KOPT-K1 (cell line): ENCODE measurements at regions not wholly inside any gene's neighbourhood (a gene's known extent, or its start where the extent isn't known, plus 50 kb on each side); places are given as distances from the start of the nearest gene placed in this dataset.

Experiments
- H3K27ac ChIP-seq: fragments of 200-600 bp; sonication (generic); 2 replicates; pipeline ENCODE4 v1.5.1; 2016; ENCODE audit warnings: antibody characterized with exemption, mild to moderate bottlenecking, low read depth, low read length; ENCODE audit not compliant: poor library complexity, severe bottlenecking
- H3K36me3 ChIP-seq: fragments of 200-600 bp; sonication (generic); 2 replicates; pipeline ENCODE4 v1.5.1; 2017; ENCODE audit warnings: antibody characterized with exemption, mild to moderate bottlenecking, low read length, moderate library complexity; ENCODE audit not compliant: insufficient read depth
- H3K9me3 ChIP-seq: fragments of 200-600 bp; sonication (generic); 2 replicates; pipeline ENCODE4 v1.5.1; 2017; ENCODE audit warnings: antibody characterized with exemption, low read length, mild to moderate bottlenecking; ENCODE audit not compliant: insufficient read depth, poor library complexity, severe bottlenecking

DNA sequence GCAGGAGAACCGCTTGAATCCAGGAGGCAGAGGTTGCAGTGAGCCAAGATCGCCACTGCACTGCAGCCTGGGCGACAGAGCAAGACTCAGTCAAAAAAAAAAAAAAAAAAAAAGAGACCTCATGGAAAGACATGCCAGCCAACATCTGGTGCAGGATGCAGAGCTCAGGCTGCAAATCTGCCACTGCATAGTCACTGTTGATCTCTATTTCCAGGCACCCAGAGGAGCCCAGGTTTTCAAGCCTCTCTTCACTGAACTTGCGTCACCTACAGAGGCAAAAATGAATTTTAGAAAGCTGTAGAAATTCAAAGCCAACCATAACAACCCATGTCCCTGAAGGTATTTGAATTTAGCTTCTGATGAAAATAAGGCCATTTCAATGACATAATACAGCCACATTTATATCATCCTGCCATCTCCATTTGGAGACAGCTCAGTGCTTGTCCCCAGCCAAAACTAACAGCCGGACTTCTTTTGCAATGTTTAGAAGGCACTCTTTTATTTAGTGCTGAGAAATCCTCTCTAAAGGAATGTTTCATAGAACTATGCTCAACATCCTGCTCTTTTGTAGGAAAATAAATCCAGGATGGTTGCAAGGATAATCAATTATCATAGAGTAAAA, 113.3 kb downstream of the SNX18 start:
- Histone ChIP-seq H3K36me3 (no peaks in the 10 kb centered on the region), H3K9me3 (no peaks in the 10 kb centered on the region), H3K27ac (no peak overlapping the region)

- H3K9me3 ChIP-seq = no peaks in the 10 kb centered on the region
- no peaks in the 10 kb centered on the region for H3K36me3 ChIP-seq
- H3K27ac ChIP-seq = no peak overlapping the region
Observed at GRCh38 chr5:54629115-54629514, 111.6 kb downstream of the SNX18 start.

DNA sequence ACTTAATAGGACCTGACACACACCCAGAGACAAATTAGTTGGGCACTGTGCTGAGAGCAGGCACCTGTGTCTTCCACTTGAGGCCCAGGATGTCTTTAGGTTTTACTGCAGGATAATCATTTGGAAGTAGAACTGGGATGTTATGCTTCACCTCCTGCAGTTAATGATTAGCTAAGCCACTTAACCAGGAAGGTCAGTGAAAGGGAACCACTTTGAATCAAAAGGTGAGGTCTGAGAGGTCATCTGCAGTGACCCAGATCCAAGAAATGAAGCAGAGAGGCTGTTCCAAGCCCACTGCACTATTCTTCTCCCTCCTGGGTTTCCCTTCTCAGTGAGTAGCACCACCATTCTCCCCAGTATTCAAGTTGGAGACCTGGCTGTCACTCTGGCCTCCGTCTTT, 110.5 kb downstream of the SNX18 start:
- Histone ChIP-seq H3K9me3 (no peaks in the 10 kb centered on the region), H3K27ac (no peak overlapping the region), H3K36me3 (no peaks in the 10 kb centered on the region)

DNA sequence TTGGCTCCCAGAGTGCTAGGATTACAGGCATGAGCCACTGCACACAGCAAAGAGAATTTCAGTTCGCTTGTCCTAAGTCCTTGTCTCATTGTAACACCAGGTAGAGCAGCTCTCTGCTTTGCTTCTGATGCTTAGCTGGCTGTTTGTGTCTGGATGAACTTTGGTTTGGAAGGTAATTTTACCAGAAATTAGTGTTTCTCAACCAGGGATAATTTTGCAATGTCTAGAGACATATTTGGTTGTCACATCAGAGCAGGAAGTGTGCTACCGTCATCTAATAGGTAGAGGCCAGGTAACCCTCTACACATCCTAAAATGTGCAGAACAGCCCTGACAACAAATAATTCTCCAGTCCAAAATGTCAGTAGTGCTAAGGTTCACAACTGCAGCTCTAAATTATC, 108.8 kb downstream of the SNX18 start:
- H3K9me3 ChIP-seq = no peaks in the 10 kb centered on the region
- no peak overlapping the region for H3K27ac ChIP-seq
- no peaks in the 10 kb centered on the region for H3K36me3 ChIP-seq

DNA sequence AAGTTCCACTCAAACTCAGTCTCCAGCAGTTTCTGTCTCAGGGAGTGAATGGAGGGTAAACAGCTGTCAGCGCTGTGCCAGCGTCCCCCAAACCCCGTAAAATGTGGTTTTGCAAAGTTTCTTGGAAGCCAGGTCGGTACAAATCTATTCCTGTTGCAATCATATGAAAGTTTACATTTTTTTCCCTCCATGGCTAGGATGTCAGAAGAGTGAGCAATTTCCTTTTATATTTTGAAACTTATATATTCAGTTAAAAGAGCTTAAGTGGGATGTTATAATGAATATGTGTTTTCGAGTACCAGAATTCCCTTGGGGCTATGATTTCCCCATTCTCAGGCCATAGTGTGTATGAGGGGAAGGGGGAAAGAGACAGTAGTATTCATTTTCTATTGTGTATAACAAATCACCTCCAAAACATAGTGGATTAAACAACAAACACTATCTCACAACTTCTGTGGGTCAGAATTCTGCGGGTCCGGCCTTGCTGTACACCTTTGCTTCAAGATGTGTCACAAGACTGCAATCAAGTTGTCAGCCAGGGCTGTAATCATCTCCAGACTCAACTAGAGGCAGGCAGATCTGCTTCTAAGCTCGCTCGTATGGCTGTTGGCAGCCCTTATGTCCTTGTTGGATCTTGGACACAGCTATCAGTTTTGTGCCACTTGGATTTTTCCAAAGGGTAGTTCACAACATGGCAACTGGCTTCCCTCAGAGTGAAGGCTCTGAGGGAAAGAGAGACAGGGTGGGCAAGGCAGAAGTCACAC, 107.4 kb downstream of the SNX18 start:
- Histone ChIP-seq H3K36me3 (no peaks in the 10 kb centered on the region), H3K27ac (no peak overlapping the region), H3K9me3 (no peaks in the 10 kb centered on the region)

DNA sequence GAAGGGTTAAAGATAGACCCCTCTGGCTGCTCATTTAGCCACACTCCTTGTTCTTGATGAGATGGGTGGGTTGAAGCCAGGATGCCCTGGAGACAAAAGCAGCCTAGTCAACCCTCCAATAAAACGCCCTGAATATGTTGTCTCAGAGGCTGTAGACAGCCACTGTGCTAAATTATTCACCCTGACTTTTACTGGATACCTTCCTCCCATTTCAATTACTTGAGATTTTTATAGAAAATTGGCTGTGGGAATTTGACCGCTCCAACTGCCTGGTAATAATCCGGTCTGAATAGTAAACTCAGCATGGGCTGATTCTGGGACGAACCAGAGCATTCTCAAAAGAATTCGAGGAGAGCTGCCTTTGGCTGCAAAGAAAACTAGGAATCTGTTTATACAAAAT, 104.2 kb downstream of the SNX18 start:
- Histone ChIP-seq H3K9me3 (no peaks in the 10 kb centered on the region), H3K27ac (no peak overlapping the region), H3K36me3 (no peaks in the 10 kb centered on the region)

DNA sequence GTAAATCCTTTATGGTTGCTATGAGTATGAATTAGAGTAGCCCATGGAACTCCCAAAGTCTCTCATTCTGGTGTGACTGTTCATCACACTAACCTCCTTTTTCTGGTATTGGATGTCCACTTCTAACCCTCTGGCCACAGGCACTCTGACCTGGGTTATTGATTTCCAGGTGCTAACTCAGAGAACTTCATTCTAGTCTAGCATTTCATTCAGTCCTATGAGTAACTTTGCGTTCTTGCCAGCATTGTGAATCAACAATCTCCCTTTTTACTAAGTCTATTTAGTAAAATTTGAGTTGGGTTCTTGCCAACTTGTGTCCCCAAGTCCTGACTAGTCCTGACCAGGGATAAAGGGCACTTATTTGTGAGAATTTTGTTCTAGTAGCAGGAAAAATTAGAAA, 103.5 kb downstream of the SNX18 start:
- H3K27ac ChIP-seq = no peak overlapping the region
- H3K36me3 ChIP-seq = no peaks in the 10 kb centered on the region
- no peaks in the 10 kb centered on the region for H3K9me3 ChIP-seq

- H3K27ac ChIP-seq = no peak overlapping the region
- H3K9me3 ChIP-seq = no peaks in the 10 kb centered on the region
- H3K36me3 ChIP-seq = no peaks in the 10 kb centered on the region
Observed at GRCh38 chr5:54620141-54620933, 102.8 kb downstream of the SNX18 start.

DNA sequence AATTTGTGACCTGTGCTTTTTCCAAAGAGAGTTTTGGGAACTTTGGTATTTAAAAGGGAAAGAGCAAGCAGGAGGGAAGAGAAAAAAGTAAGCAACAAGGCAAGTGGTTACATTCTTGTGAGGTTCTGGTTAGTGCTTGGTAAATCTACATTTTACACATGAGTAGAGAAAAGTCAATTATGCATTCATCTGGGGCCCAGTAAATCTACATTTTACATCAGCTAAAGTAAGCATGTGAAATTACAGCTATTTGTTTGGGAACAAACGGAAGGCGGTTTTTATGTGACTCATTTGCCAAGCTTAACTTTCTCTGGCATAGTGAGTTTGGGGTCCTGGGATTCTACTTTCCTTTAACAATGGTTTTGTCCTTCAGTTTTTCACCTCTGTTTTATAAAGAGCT, 102.2 kb downstream of the SNX18 start:
- Histone ChIP-seq H3K27ac (no peak overlapping the region), H3K36me3 (no peaks in the 10 kb centered on the region), H3K9me3 (no peaks in the 10 kb centered on the region)

DNA sequence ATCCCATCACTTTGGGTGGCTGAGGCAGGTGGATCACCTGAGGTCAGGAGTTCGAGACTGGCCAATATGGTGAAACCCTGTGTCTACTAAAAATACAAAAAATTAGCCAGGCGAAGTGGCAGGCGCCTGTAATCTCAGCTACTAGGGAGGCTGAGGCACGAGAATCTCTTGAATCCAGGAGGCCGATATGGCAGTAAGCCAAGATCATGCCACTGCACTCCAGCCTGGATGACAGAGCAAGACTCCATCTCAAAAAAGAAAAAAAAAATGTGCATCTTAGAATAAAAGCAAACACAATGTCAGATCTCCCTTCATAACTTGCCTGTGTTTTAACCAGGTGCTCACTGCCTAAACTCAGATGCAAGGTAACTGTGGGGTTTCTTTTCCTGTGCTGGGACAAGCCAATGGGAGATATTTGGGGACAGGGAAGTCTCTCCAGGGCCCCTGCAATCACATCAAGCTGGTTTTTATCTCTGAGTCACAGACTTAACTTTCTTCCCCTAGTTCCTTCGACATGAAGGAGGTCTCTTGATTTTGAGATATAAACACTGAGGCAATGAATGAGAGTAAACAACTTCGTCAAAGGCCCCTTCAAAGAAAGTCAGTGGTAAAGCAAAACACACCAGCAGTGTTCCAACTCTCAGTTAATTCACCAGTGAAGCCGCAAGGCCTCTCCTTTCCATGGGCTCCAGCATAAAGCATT, 99.1 kb downstream of the SNX18 start:
- Histone ChIP-seq H3K9me3 (no peaks in the 10 kb centered on the region), H3K27ac (no peak overlapping the region), H3K36me3 (no peaks in the 10 kb centered on the region)

GRCh38 chr5:54616031-54616430, 98.5 kb downstream of the SNX18 start:
- Histone ChIP-seq H3K27ac (no peak overlapping the region), H3K36me3 (no peaks in the 10 kb centered on the region), H3K9me3 (no peaks in the 10 kb centered on the region)

DNA sequence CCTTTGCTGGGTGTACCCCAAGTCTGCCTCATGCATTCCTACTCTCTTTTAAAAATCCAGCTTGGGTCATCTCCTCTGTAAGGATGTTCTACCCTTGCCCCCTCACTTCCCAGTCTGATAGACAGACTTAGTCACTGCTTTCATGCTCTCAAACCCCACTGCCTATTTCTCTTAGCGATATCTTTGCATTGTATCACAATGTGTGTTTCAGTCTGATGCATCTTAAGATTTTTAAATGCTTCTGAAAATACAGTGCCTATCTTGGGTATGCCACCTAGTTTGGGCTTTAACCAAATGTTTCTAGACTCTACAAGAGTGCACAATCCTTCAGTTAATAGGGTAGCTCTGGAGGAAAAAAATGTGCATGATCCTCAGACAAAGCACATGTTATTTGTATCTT, 97.8 kb downstream of the SNX18 start:
- Histone ChIP-seq H3K9me3 (no peaks in the 10 kb centered on the region), H3K27ac (no peak overlapping the region), H3K36me3 (no peaks in the 10 kb centered on the region)

- Histone ChIP-seq H3K27ac (no peak overlapping the region), H3K36me3 (no peaks in the 10 kb centered on the region), H3K9me3 (peaks cover 3% of the 10 kb centered on the region)
Observed at GRCh38 chr5:54612711-54613110, 95.2 kb downstream of the SNX18 start.

- H3K36me3 ChIP-seq = no peaks in the 10 kb centered on the region
- no peak overlapping the region for H3K27ac ChIP-seq
Observed at GRCh38 chr5:54611290-54611951, 93.9 kb downstream of the SNX18 start.

More at GRCh38 chr5:54611290-54611951, 93.9 kb downstream of the SNX18 start:
- H3K9me3 ChIP-seq = peaks cover 3% of the 10 kb centered on the region
